ENCODE measurements at regions not wholly inside any gene's neighbourhood (a gene's known extent, or its start where the extent isn't known, plus 50 kb on each side); places are given as distances from the start of the nearest gene placed in this dataset.

- intact Hi-C loops (cut with DNase I): no loop called here
- no peak overlapping the region for H3K4me3 ChIP-seq (ENCODE audit: low read length)
- ATAC-seq (no peak), DNase-seq (no peak)
- no peak overlapping the region for H3K27ac ChIP-seq (ENCODE audit: low read length)
- H3K27me3 ChIP-seq (ENCODE audit: control insufficient read depth, insufficient read depth): no peaks in the 10 kb centered on the region
- no peaks in the 10 kb centered on the region for H3K4me1 ChIP-seq (ENCODE audit: control insufficient read depth, insufficient read depth, low read length)
- H3K9me3 ChIP-seq (ENCODE audit: control insufficient read depth, low read length): no peaks in the 10 kb centered on the region
- WGBS: 96% methylated on average over 13 of the region's 13 CpGs
Observed at GRCh38 chr4:24637173-24637572, 52.8 kb upstream of the DHX15 start.

GRCh38 chr4:24638396-24638875, 54.1 kb upstream of the DHX15 start:
- WGBS: 96% methylated on average over 1 of the region's 1 CpG
- ATAC-seq (no peak), DNase-seq (no peak)
- H3K4me1 ChIP-seq (ENCODE audit: control insufficient read depth, insufficient read depth, low read length): peaks cover 1% of the 10 kb centered on the region
- H3K27ac ChIP-seq (ENCODE audit: low read length): no peak overlapping the region
- H3K27me3 ChIP-seq (ENCODE audit: control insufficient read depth, insufficient read depth): no peaks in the 10 kb centered on the region
- H3K4me3 ChIP-seq (ENCODE audit: low read length): no peak overlapping the region
- intact Hi-C loops (cut with DNase I): no loop called here
- H3K9me3 ChIP-seq (ENCODE audit: control insufficient read depth, low read length): no peaks in the 10 kb centered on the region

GRCh38 chr4:24639714-24640113, 55.4 kb upstream of the DHX15 start:
- 79% methylated on average over 5 of the region's 5 CpGs for WGBS
- no peak overlapping the region for H3K4me3 ChIP-seq (ENCODE audit: low read length)
- intact Hi-C loops (cut with DNase I): no loop called here
- H3K27ac ChIP-seq (ENCODE audit: low read length): no peak overlapping the region
- ATAC-seq (peak in 1 of 2 donors; percentile 40), DNase-seq (no peak)
- H3K4me1 ChIP-seq (ENCODE audit: control insufficient read depth, insufficient read depth, low read length): peaks cover 1% of the 10 kb centered on the region
- H3K27me3 ChIP-seq (ENCODE audit: control insufficient read depth, insufficient read depth): no peaks in the 10 kb centered on the region
- no peaks in the 10 kb centered on the region for H3K9me3 ChIP-seq (ENCODE audit: control insufficient read depth, low read length)

- Histone ChIP-seq H3K4me1 (ENCODE audit: control insufficient read depth, insufficient read depth, low read length) (peaks cover 1% of the 10 kb centered on the region), H3K27me3 (ENCODE audit: control insufficient read depth, insufficient read depth) (no peaks in the 10 kb centered on the region), H3K9me3 (ENCODE audit: control insufficient read depth, low read length) (no peaks in the 10 kb centered on the region), H3K27ac (ENCODE audit: low read length) (no peak overlapping the region), H3K4me3 (ENCODE audit: low read length) (no peak overlapping the region)
- WGBS: 71% methylated on average over 7 of the region's 7 CpGs
- DNase-seq (no peak), ATAC-seq (no peak)
- intact Hi-C loops (cut with DNase I): no loop called here
Observed at GRCh38 chr4:24640366-24640765, 56.0 kb upstream of the DHX15 start.

- no peak overlapping the region for H3K4me3 ChIP-seq (ENCODE audit: low read length)
- WGBS: 16% methylated on average over 3 of the region's 3 CpGs
- ATAC-seq: peak; percentile 38 to 57
Observed at GRCh38 chr4:24642981-24643547, 58.7 kb upstream of the DHX15 start.

GRCh38 chr4:24643774-24644520, 59.6 kb upstream of the DHX15 start:
- DNase-seq (no peak), ATAC-seq (no peak)
- Histone ChIP-seq H3K4me3 (ENCODE audit: low read length) (no peak overlapping the region), H3K27ac (ENCODE audit: low read length) (no peak overlapping the region), H3K9me3 (ENCODE audit: control insufficient read depth, low read length) (no peaks in the 10 kb centered on the region), H3K27me3 (ENCODE audit: control insufficient read depth, insufficient read depth) (no peaks in the 10 kb centered on the region), H3K4me1 (ENCODE audit: control insufficient read depth, insufficient read depth, low read length) (peaks cover 1% of the 10 kb centered on the region)
- 78% methylated on average over 8 of the region's 8 CpGs for WGBS
- intact Hi-C loops (cut with DNase I): no loop called here

More at GRCh38 chr4:24642981-24643547, 58.7 kb upstream of the DHX15 start:
- intact Hi-C loops (cut with DNase I): no loop called here
- no peak for DNase-seq
- no peak overlapping the region for H3K27ac ChIP-seq (ENCODE audit: low read length)
- H3K27me3 ChIP-seq (ENCODE audit: control insufficient read depth, insufficient read depth): no peaks in the 10 kb centered on the region
- H3K4me1 ChIP-seq (ENCODE audit: control insufficient read depth, insufficient read depth, low read length): peaks cover 1% of the 10 kb centered on the region
- no peaks in the 10 kb centered on the region for H3K9me3 ChIP-seq (ENCODE audit: control insufficient read depth, low read length)

- 48% methylated on average over 6 of the region's 6 CpGs for WGBS
- intact Hi-C loops (cut with DNase I): no loop called here
Observed at GRCh38 chr4:24644983-24645764, 60.8 kb upstream of the DHX15 start.

GRCh38 chr4:24645765-24646550, 61.6 kb upstream of the DHX15 start:
- no peaks in the 10 kb centered on the region for H3K9me3 ChIP-seq (ENCODE audit: control insufficient read depth, low read length)
- H3K4me1 ChIP-seq (ENCODE audit: control insufficient read depth, insufficient read depth, low read length): peaks cover 1% of the 10 kb centered on the region
- WGBS: 59% methylated on average over 4 of the region's 4 CpGs
- DNase-seq (peak in 1 of 3 donors; percentile 42), ATAC-seq (peak in 1 of 2 donors; percentile 14)
- H3K4me3 ChIP-seq (ENCODE audit: low read length): no peak overlapping the region
- intact Hi-C loops (cut with DNase I): no loop called here
- no peaks in the 10 kb centered on the region for H3K27me3 ChIP-seq (ENCODE audit: control insufficient read depth, insufficient read depth)
- H3K27ac ChIP-seq (ENCODE audit: low read length): no peak overlapping the region

More at GRCh38 chr4:24644983-24645764, 60.8 kb upstream of the DHX15 start:
- Histone ChIP-seq H3K4me3 (ENCODE audit: low read length) (no peak overlapping the region), H3K27ac (ENCODE audit: low read length) (no peak overlapping the region), H3K9me3 (ENCODE audit: control insufficient read depth, low read length) (no peaks in the 10 kb centered on the region), H3K4me1 (ENCODE audit: control insufficient read depth, insufficient read depth, low read length) (peaks cover 1% of the 10 kb centered on the region), H3K27me3 (ENCODE audit: control insufficient read depth, insufficient read depth) (no peaks in the 10 kb centered on the region)
- DNase-seq (no peak), ATAC-seq (no peak)

- no peak overlapping the region for H3K4me3 ChIP-seq (ENCODE audit: low read length)
- 82% methylated on average over 5 of the region's 5 CpGs for WGBS
- peaks cover 1% of the 10 kb centered on the region for H3K4me1 ChIP-seq (ENCODE audit: control insufficient read depth, insufficient read depth, low read length)
- intact Hi-C loops (cut with DNase I): no loop called here
- no peaks in the 10 kb centered on the region for H3K27me3 ChIP-seq (ENCODE audit: control insufficient read depth, insufficient read depth)
- H3K27ac ChIP-seq (ENCODE audit: low read length): no peak overlapping the region
- DNase-seq (no peak), ATAC-seq (no peak)
- no peaks in the 10 kb centered on the region for H3K9me3 ChIP-seq (ENCODE audit: control insufficient read depth, low read length)
Observed at GRCh38 chr4:24646798-24647460, 62.6 kb upstream of the DHX15 start.

- H3K4me3 ChIP-seq (ENCODE audit: low read length): no peak overlapping the region
- no peaks in the 10 kb centered on the region for H3K4me1 ChIP-seq (ENCODE audit: control insufficient read depth, insufficient read depth, low read length)
- DNase-seq: no peak
- H3K27ac ChIP-seq (ENCODE audit: low read length): no peak overlapping the region
- 70% methylated on average over 2 of the region's 2 CpGs for WGBS
- no peaks in the 10 kb centered on the region for H3K9me3 ChIP-seq (ENCODE audit: control insufficient read depth, low read length)
- ATAC-seq: no peak
- no peaks in the 10 kb centered on the region for H3K27me3 ChIP-seq (ENCODE audit: control insufficient read depth, insufficient read depth)
- intact Hi-C loops (cut with DNase I): no loop called here
Observed at GRCh38 chr4:24650849-24651640, 66.7 kb upstream of the DHX15 start.

Data from right cardiac atrium (tissue), 5 donors.